ENCODE measurements at regions not wholly inside any gene's neighbourhood (a gene's known extent, or its start where the extent isn't known, plus 50 kb on each side); places are given as distances from the start of the nearest gene placed in this dataset.

GRCh38 chr13:106197496-106197895 is 338.0 kb downstream of the EFNB2 start:
- Mint-ChIP-seq H3K4me1 (no peaks in the 10 kb centered on the region), H3K27me3 (no peaks in the 10 kb centered on the region), H3K4me3 (no peak overlapping the region), H3K27ac (ENCODE audit: low read depth) (no peak overlapping the region), H3K36me3 (ENCODE audit: insufficient read depth) (no peaks in the 10 kb centered on the region), H3K9me3 (no peaks in the 10 kb centered on the region)
- ATAC-seq (replicated peaks; ENCODE audit: extremely low read depth, poor library complexity, severe bottlenecking) (no peak), DNase-seq (ENCODE audit: low spot score in 2 of 2) (no peak)

DNA sequence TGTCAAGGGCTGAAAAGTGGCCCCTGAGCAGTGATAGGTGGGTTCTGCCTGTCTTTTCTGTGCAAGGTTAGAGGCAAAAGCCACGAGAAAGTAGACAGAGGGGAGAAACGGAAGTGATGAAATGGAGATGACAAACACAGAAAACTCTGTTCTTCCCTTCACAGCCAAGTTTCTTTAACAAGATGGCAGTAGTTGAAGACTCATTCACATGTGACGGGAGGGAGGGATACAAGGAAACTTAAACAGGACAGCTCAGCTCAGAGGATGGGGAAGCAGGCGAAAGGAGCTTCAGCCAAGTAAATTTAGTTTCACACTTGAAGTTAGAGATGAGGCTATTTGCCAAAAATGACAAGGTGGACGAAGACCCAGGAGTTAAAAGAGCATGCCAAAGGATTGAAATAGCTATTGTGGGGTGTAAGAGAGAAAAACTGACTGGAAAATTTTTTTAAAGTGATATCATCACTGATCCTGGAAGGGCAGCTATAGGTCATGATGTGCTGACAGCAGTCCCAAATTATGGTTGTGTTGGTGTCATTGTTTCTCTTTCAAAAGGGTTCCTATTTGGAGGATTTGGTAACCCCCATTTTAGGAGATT is 347.9 kb downstream of the EFNB2 start:
- ATAC-seq (replicated peaks; ENCODE audit: extremely low read depth, poor library complexity, severe bottlenecking), result no peak
- no peaks in the 10 kb centered on the region for H3K27me3 Mint-ChIP-seq
- DNase-seq (ENCODE audit: low spot score in 2 of 2), result no peak
- no peak overlapping the region for H3K4me3 Mint-ChIP-seq
- H3K4me1 Mint-ChIP-seq, result no peaks in the 10 kb centered on the region
- H3K27ac Mint-ChIP-seq (ENCODE audit: low read depth), result no peak overlapping the region
- H3K9me3 Mint-ChIP-seq, result peaks cover 20% of the 10 kb centered on the region
- H3K36me3 Mint-ChIP-seq (ENCODE audit: insufficient read depth), result no peaks in the 10 kb centered on the region

DNA sequence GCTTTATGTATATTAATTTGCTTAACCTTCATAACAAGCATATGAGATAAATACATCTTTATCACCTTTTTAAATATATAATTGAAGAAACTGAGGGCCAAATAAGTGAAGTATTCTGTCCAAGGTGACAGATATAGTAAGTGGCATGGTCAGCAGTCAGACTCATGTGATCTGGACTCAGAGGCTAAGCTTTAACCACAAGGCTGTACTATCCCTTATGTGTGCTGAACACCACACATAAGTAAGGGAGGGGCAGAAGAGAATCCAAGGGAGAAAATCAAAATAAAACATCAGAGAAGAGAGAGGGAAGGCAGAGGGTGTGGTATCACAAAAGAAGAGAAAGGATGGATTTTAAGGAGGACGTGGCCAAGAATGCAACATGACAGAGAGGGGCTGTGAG is 348.4 kb downstream of the EFNB2 start:
- Mint-ChIP-seq H3K36me3 (ENCODE audit: insufficient read depth) (no peaks in the 10 kb centered on the region), H3K4me3 (no peak overlapping the region), H3K9me3 (peaks cover 23% of the 10 kb centered on the region), H3K27ac (ENCODE audit: low read depth) (no peak overlapping the region), H3K4me1 (no peaks in the 10 kb centered on the region), H3K27me3 (no peaks in the 10 kb centered on the region)
- DNase-seq (ENCODE audit: low spot score in 2 of 2) (no peak), ATAC-seq (replicated peaks; ENCODE audit: extremely low read depth, poor library complexity, severe bottlenecking) (no peak)

- Mint-ChIP-seq H3K27ac (ENCODE audit: low read depth) (no peak overlapping the region), H3K9me3 (peaks cover 24% of the 10 kb centered on the region), H3K36me3 (ENCODE audit: insufficient read depth) (no peaks in the 10 kb centered on the region), H3K27me3 (no peaks in the 10 kb centered on the region), H3K4me1 (no peaks in the 10 kb centered on the region), H3K4me3 (no peak overlapping the region)
- ATAC-seq (replicated peaks; ENCODE audit: extremely low read depth, poor library complexity, severe bottlenecking), result no peak
- DNase-seq (ENCODE audit: low spot score in 2 of 2), result no peak
Measured at GRCh38 chr13:106186366-106187030, 349.0 kb downstream of the EFNB2 start.

DNA sequence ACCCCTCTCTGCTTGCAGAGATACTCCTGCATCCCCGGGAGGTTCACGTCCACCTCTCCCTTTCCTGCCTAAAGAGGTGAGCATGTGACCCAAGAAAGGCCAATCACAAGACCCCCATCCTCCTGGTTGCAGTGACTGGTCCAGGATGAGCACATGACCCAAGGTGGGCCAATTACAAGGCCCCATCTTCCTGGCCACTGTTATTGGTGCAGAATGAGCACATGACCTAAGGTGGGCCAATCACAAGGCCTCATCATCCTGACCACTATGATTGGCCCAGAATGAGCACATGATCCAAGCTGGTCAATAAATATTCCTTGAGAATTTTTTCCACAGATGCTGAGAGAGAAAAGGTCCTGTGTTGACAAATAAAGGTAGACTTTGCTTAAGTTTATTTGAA is 350.7 kb downstream of the EFNB2 start:
- H3K4me1 Mint-ChIP-seq, result no peaks in the 10 kb centered on the region
- H3K9me3 Mint-ChIP-seq, result peaks cover 24% of the 10 kb centered on the region
- DNase-seq (ENCODE audit: low spot score in 2 of 2) (no peak), ATAC-seq (replicated peaks; ENCODE audit: extremely low read depth, poor library complexity, severe bottlenecking) (no peak)
- no peak overlapping the region for H3K27ac Mint-ChIP-seq (ENCODE audit: low read depth)
- H3K27me3 Mint-ChIP-seq, result no peaks in the 10 kb centered on the region
- H3K36me3 Mint-ChIP-seq (ENCODE audit: insufficient read depth), result no peaks in the 10 kb centered on the region
- no peak overlapping the region for H3K4me3 Mint-ChIP-seq

DNA sequence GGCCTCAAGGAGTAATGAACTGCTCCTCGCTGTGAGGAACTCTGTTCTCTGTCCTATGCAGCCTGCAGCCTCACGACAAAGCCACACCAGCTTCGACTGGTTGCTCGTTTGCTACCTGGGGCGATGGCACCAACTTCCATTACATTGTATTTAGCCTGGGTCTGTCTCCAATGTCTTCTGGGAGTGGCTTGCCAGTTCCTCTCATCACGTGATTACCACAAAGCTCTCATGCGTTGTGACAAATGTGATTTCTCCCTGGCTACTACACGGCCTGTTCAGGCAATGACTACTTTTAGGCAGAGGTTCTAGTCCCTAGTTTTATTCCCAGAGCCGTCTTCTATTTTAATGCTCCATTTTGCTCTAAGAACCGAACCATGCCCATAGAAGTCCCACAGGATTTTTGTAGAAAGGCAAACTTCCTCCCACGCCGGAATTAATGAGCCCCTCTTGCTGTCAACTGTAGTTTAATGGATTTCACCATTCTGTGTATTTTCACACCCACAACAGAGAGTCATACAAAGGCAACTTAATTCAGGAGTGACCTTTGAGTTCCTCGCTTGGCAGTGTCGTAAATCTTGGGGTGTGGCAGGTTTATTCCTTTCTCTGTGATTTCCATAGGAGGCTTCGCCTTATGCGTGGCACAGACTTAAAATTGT is 351.9 kb downstream of the EFNB2 start:
- Mint-ChIP-seq H3K27me3 (no peaks in the 10 kb centered on the region), H3K27ac (ENCODE audit: low read depth) (no peak overlapping the region), H3K4me3 (no peak overlapping the region), H3K9me3 (peaks cover 24% of the 10 kb centered on the region), H3K36me3 (ENCODE audit: insufficient read depth) (no peaks in the 10 kb centered on the region), H3K4me1 (no peaks in the 10 kb centered on the region)
- ATAC-seq (replicated peaks; ENCODE audit: extremely low read depth, poor library complexity, severe bottlenecking) (no peak), DNase-seq (ENCODE audit: low spot score in 2 of 2) (no peak)

- Mint-ChIP-seq H3K9me3 (peaks cover 20% of the 10 kb centered on the region), H3K27me3 (no peaks in the 10 kb centered on the region), H3K4me3 (no peak overlapping the region), H3K27ac (ENCODE audit: low read depth) (no peak overlapping the region), H3K36me3 (ENCODE audit: insufficient read depth) (no peaks in the 10 kb centered on the region), H3K4me1 (no peaks in the 10 kb centered on the region)
- ATAC-seq (replicated peaks; ENCODE audit: extremely low read depth, poor library complexity, severe bottlenecking) (no peak), DNase-seq (ENCODE audit: low spot score in 2 of 2) (no peak)
Measured at GRCh38 chr13:106182404-106182803, 353.1 kb downstream of the EFNB2 start.

- H3K4me1 Mint-ChIP-seq, result no peaks in the 10 kb centered on the region
- H3K4me3 Mint-ChIP-seq, result no peak overlapping the region
- H3K27me3 Mint-ChIP-seq, result no peaks in the 10 kb centered on the region
- H3K9me3 Mint-ChIP-seq, result peaks cover 4% of the 10 kb centered on the region
- no peaks in the 10 kb centered on the region for H3K36me3 Mint-ChIP-seq (ENCODE audit: insufficient read depth)
- ATAC-seq (replicated peaks; ENCODE audit: extremely low read depth, poor library complexity, severe bottlenecking) (no peak), DNase-seq (ENCODE audit: low spot score in 2 of 2) (no peak)
- H3K27ac Mint-ChIP-seq (ENCODE audit: low read depth), result no peak overlapping the region
Measured at GRCh38 chr13:106178816-106179215, 356.6 kb downstream of the EFNB2 start.

DNA sequence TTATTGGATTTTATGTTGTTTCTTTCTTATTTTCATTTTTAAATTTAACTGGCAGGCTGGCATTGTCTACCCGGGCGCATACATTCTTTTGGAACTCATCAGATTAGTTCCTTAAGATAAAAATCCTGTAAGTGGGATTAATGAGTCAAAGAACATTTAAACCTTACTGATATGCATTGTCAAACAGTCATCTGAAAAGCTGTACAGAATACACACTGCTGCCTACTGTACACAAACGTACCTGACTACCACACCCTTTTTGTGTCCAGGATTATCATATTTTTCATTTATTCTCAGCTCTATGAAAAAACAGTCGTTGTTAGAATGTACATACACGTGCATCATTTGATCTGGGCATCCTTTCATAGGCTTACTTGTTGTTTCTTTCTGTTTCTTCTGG is 358.3 kb downstream of the EFNB2 start:
- H3K27me3 Mint-ChIP-seq, result no peaks in the 10 kb centered on the region
- H3K4me1 Mint-ChIP-seq, result no peaks in the 10 kb centered on the region
- no peak for ATAC-seq (replicated peaks; ENCODE audit: extremely low read depth, poor library complexity, severe bottlenecking)
- H3K27ac Mint-ChIP-seq (ENCODE audit: low read depth), result no peak overlapping the region
- no peak overlapping the region for H3K4me3 Mint-ChIP-seq
- no peak for DNase-seq (ENCODE audit: low spot score in 2 of 2)
- H3K36me3 Mint-ChIP-seq (ENCODE audit: insufficient read depth), result no peaks in the 10 kb centered on the region
- peaks cover under 1% of the 10 kb centered on the region for H3K9me3 Mint-ChIP-seq

GRCh38 chr13:106176117-106176516 is 359.3 kb downstream of the EFNB2 start:
- no peaks in the 10 kb centered on the region for H3K36me3 Mint-ChIP-seq (ENCODE audit: insufficient read depth)
- no peaks in the 10 kb centered on the region for H3K9me3 Mint-ChIP-seq
- H3K4me3 Mint-ChIP-seq, result no peak overlapping the region
- H3K27ac Mint-ChIP-seq (ENCODE audit: low read depth), result no peak overlapping the region
- DNase-seq (ENCODE audit: low spot score in 2 of 2) (no peak), ATAC-seq (replicated peaks; ENCODE audit: extremely low read depth, poor library complexity, severe bottlenecking) (no peak)
- no peaks in the 10 kb centered on the region for H3K4me1 Mint-ChIP-seq
- H3K27me3 Mint-ChIP-seq, result no peaks in the 10 kb centered on the region

DNA sequence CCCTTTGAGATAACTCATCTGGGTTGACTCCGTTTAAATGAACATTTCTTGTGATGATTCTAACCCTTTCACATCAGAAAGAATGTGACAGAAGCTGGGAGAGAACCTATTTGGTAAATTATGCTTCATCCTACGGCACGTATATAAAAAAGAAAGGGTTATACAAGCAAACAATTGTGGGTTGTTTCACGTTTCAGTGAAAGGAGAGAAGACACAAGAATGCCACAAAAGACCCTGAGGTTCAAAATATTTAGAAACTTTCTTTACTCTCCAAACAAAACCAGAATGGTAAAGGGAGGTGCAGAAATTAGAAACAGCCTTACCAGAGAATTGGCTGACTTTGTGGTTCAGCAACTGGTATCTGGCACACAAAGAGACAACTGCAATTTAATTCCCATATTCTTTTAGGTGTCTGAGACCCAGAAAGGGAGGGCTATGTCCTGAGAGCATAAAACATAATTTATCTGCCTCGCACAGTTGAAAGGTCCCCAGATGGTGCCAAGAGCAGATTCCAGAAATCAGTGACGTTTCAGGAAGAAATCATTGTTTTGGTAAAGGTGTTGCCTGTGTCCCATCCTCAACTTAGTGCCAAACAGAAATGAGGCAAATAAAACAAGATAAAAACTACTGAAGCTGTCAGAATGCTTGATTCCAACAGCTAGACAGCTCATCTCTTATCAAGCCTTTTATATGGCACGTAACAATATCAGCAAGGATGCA is 361.4 kb downstream of the EFNB2 start:
- H3K36me3 Mint-ChIP-seq (ENCODE audit: insufficient read depth), result no peaks in the 10 kb centered on the region
- H3K4me3 Mint-ChIP-seq, result no peak overlapping the region
- no peak for DNase-seq (ENCODE audit: low spot score in 2 of 2)
- no peak for ATAC-seq (replicated peaks; ENCODE audit: extremely low read depth, poor library complexity, severe bottlenecking)
- H3K27ac Mint-ChIP-seq (ENCODE audit: low read depth), result no peak overlapping the region
- H3K27me3 Mint-ChIP-seq, result no peaks in the 10 kb centered on the region
- no peaks in the 10 kb centered on the region for H3K9me3 Mint-ChIP-seq
- no peaks in the 10 kb centered on the region for H3K4me1 Mint-ChIP-seq

- Mint-ChIP-seq H3K9me3 (no peaks in the 10 kb centered on the region), H3K4me1 (no peaks in the 10 kb centered on the region), H3K27me3 (no peaks in the 10 kb centered on the region), H3K4me3 (no peak overlapping the region), H3K36me3 (ENCODE audit: insufficient read depth) (no peaks in the 10 kb centered on the region), H3K27ac (ENCODE audit: low read depth) (no peak overlapping the region)
- DNase-seq (ENCODE audit: low spot score in 2 of 2) (no peak), ATAC-seq (replicated peaks; ENCODE audit: extremely low read depth, poor library complexity, severe bottlenecking) (no peak)
Measured at GRCh38 chr13:106173346-106173745, 362.1 kb downstream of the EFNB2 start.

Measured in central memory CD8-positive, alpha-beta T cell (primary cell).